Stomach (tissue), 4 donors: ENCODE measurements at regions not wholly inside any gene's neighbourhood (a gene's known extent, or its start where the extent isn't known, plus 50 kb on each side); places are given as distances from the start of the nearest gene placed in this dataset.

Experiments used
- POLR2A ChIP-seq, 4 donors: fragments of 450-650 bp; IDR thresholded peaks; one replicate each; pipeline ENCODE4 v1.6.1; 2016; ENCODE audit warnings: antibody characterized with exemption in 4 of 4, control low read depth in 2 of 4, mild to moderate bottlenecking in 1 of 4, moderate library complexity in 1 of 4
- TF ChIP-seq, protein P1 (sequence below), 7 experiments: fragments of 450-650 bp in 4 of 7; fragments of 200-600 bp in 3 of 7; sonication (generic) in 3 of 7; IDR thresholded peaks; one replicate each; pipeline ENCODE4 v1.5.1; 2016 to 2019; ENCODE audit warnings: antibody characterized with exemption in 7 of 7, control low read depth in 2 of 7, mild to moderate bottlenecking in 1 of 7

DNA sequence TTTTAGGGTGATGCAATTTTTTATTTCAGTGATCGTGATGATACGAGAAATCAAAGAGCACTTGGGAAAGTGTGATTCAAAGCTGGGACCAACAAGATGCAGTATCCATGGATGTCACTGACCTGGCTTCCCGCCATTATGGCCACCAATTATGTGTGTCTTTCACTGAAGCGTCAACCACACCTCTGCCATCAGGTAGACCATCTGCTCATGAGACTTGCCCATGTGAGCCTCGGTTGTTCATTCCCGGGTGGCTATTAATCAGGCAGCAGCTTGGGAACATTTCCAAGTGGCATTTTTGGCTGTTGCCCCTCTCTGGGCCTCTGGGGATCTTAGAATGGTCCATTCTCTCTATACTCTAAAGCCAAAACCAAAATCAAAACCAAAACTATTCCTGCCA is 436.0 kb upstream of the ADAMTSL1 start:
- TF ChIP-seq, protein P1, sequence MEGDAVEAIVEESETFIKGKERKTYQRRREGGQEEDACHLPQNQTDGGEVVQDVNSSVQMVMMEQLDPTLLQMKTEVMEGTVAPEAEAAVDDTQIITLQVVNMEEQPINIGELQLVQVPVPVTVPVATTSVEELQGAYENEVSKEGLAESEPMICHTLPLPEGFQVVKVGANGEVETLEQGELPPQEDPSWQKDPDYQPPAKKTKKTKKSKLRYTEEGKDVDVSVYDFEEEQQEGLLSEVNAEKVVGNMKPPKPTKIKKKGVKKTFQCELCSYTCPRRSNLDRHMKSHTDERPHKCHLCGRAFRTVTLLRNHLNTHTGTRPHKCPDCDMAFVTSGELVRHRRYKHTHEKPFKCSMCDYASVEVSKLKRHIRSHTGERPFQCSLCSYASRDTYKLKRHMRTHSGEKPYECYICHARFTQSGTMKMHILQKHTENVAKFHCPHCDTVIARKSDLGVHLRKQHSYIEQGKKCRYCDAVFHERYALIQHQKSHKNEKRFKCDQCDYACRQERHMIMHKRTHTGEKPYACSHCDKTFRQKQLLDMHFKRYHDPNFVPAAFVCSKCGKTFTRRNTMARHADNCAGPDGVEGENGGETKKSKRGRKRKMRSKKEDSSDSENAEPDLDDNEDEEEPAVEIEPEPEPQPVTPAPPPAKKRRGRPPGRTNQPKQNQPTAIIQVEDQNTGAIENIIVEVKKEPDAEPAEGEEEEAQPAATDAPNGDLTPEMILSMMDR (IDR thresholded peaks at IDR 0.05), result no peak
- no peak for TF ChIP-seq POLR2A (IDR thresholded peaks at IDR 0.05)
